ENCODE measurements at regions not wholly inside any gene's neighbourhood (a gene's known extent, or its start where the extent isn't known, plus 50 kb on each side); places are given as distances from the start of the nearest gene placed in this dataset.

GRCh38 chr2:10237392-10238321 is 65.0 kb upstream of the HPCAL1 start:
- Histone ChIP-seq H3K27ac (ENCODE audit: extremely low read depth, low read depth, low read length) (no peak overlapping the region), H3K9ac (ENCODE audit: insufficient read depth in 1 of 2, low read depth in 2 of 2, low read length in 2 of 2) (peak overlapping the region in 1 of 2 experiments; percentile 61; a peak in 1 of 4 replicates), H3K27me3 (ENCODE audit: control insufficient read depth in 2 of 2, insufficient read depth in 2 of 2, low read length in 2 of 2) (peaks cover 16 to 44% of the 10 kb centered on the region in 2 experiments; a peak in 4 of 5 replicates), H3K4me3 (no peak overlapping the region), H3K4me1 (replicated peaks in 1 of 2; ENCODE audit: control insufficient read depth in 2 of 2, insufficient read depth in 2 of 2, low read length in 2 of 2) (peaks cover 0 to 43% of the 10 kb centered on the region in 2 experiments; a peak in 3 of 5 replicates), H4K20me1 (replicated peaks; ENCODE audit: control insufficient read depth, insufficient read depth, low read length) (peaks cover 7% of the 10 kb centered on the region; the same call in 1 of the 2 replicates), H3K9me1 (ENCODE audit: control insufficient read depth, insufficient read depth, low read length) (no peaks in the 10 kb centered on the region), H3K36me3 (ENCODE audit: control insufficient read depth, insufficient read depth, low read length) (no peaks in the 10 kb centered on the region), H2AFZ (ENCODE audit: low read depth, low read length) (no peak overlapping the region), H3K79me2 (ENCODE audit: control insufficient read depth, insufficient read depth, low read length) (no peaks in the 10 kb centered on the region), H3K9me3 (replicated peaks; ENCODE audit: control insufficient read depth, insufficient read depth, low read depth, low read length) (no peaks in the 10 kb centered on the region; the same call in 1 of the 2 replicates), H3K4me2 (ENCODE audit: insufficient read depth, low read length) (no peak overlapping the region)
- 14% methylated on average over 28 of the region's 28 CpGs for WGBS (ENCODE audit: insufficient coverage, low coverage, missing lambda C conversion rate)
- ATAC-seq, result no peak
- in situ Hi-C loops (cut with MboI) (no loop called here), intact Hi-C loops (cut with micrococcal nuclease) (loop anchor here (10.0 kb wide), 1 partner anchor 67 kb away; the partner anchor contains the start of gene HPCAL1)
- no TSS peak for BruUV-seq (replicated peaks)
- DNase-seq (ENCODE audit: extremely low read depth in 1 of 4, low spot score in 3 of 4), result no peak
- FAIRE-seq, result no peak
- ChIA-PET CTCF (ENCODE audit: low intra/inter-chr PET ratio) (no interaction called here), POLR2A (interaction anchor here (1.0 to 1.6 kb wide), 2 partner anchors 9 to 16 kb away, joined by 3 to 5 read pairs; no protein-coding TSS in a partner anchor)
- TF ChIP-seq CEBPB (tag; IDR thresholded peaks at IDR 0.05), result no peak
- no peak for TF ChIP-seq ZNF395 (CRISPR knock-in tag; IDR thresholded peaks at IDR 0.05)
- TF ChIP-seq ZSCAN32 (CRISPR knock-in tag; IDR thresholded peaks at IDR 0.05), result no peak
- no peak for TF ChIP-seq CTCF (IDR thresholded peaks at IDR 0.05 in 2 of 3, conservative IDR thresholded peaks at IDR 0.05 in 1 of 3; ENCODE audit: insufficient read depth in 2 of 3, low read depth in 1 of 3, low read length in 3 of 3)
- TF ChIP-seq ZNF165 (CRISPR knock-in tag; IDR thresholded peaks at IDR 0.05; ENCODE audit: borderline replicate concordance), result no peak
- TF ChIP-seq CBFB (CRISPR knock-in tag; IDR thresholded peaks at IDR 0.05), result no peak
- no peak for TF ChIP-seq NCOA1 (IDR thresholded peaks at IDR 0.05; ENCODE audit: low read depth)
- TF ChIP-seq ZNF561 (CRISPR knock-in tag; conservative IDR thresholded peaks at IDR 0.05), result no peak
- no peak for TF ChIP-seq ETS2 (tag; IDR thresholded peaks at IDR 0.05; ENCODE audit: borderline replicate concordance, poor library complexity, severe bottlenecking)
- no peak for TF ChIP-seq SIN3B (IDR thresholded peaks at IDR 0.05; ENCODE audit: low read depth)
- no peak for TF ChIP-seq RFX5 (IDR thresholded peaks at IDR 0.05; ENCODE audit: low read depth, low read length)
- no peak for TF ChIP-seq NELFE (IDR thresholded peaks at IDR 0.05; ENCODE audit: insufficient read depth, insufficient read length)
- no peak for TF ChIP-seq CSDE1 (IDR thresholded peaks at IDR 0.05)

All from K562 (cell line).